ENCODE measurements at regions not wholly inside any gene's neighbourhood (a gene's known extent, or its start where the extent isn't known, plus 50 kb on each side); places are given as distances from the start of the nearest gene placed in this dataset.

DNA sequence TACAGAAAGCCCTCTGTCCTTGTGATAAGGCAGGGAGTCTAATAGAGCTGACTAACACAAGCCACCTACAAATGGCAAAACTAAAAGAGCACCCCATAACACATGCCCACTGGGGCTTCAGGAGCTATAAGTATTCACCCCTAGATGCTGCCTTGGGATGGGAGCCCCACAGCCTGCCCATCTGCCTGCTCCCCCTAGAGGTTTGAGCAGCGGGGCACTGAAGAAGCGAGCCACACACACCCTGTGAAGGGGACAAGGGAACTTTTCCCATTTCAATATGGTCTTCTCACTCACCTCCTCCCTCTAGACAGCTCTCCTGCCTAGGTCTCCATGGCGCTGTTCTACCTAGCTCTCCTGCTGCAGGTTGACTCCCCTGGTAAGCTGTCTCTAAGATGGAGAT is 261.0 kb downstream of the SHQ1 start:
- TF ChIP-seq, protein P1, sequence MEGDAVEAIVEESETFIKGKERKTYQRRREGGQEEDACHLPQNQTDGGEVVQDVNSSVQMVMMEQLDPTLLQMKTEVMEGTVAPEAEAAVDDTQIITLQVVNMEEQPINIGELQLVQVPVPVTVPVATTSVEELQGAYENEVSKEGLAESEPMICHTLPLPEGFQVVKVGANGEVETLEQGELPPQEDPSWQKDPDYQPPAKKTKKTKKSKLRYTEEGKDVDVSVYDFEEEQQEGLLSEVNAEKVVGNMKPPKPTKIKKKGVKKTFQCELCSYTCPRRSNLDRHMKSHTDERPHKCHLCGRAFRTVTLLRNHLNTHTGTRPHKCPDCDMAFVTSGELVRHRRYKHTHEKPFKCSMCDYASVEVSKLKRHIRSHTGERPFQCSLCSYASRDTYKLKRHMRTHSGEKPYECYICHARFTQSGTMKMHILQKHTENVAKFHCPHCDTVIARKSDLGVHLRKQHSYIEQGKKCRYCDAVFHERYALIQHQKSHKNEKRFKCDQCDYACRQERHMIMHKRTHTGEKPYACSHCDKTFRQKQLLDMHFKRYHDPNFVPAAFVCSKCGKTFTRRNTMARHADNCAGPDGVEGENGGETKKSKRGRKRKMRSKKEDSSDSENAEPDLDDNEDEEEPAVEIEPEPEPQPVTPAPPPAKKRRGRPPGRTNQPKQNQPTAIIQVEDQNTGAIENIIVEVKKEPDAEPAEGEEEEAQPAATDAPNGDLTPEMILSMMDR (IDR thresholded peaks at IDR 0.05): no peak
- TF ChIP-seq POLR2A (IDR thresholded peaks at IDR 0.05): no peak
- no peak for TF ChIP-seq EP300 (IDR thresholded peaks at IDR 0.05)

All from gastroesophageal sphincter (tissue), 3 donors.